ENCODE measurements at regions not wholly inside any gene's neighbourhood (a gene's known extent, or its start where the extent isn't known, plus 50 kb on each side); places are given as distances from the start of the nearest gene placed in this dataset.

DNA sequence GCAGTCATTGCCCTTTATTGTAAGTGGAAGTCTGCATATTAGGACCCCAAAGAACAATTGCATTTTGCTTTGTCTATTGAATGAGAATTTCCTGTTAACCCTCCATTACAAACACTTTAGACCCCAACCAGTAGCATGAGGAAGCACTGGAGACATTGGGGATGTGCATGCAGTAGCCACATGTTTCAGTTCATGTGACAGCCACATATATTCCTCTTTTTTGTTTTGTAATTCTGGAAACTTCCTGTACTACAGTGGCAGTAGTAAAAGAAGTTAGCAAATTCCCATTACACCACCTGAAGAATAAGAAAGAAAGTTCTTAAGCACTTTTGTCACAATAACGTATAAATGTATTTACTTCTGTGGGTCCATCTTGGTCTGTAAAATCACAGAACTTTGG lies 281.1 kb upstream of the SLC14A2 start:
- Histone ChIP-seq H3K4me1 (ENCODE audit: insufficient read depth, low read length) (no peaks in the 10 kb centered on the region), H3K27me3 (ENCODE audit: insufficient read depth, low read length) (no peaks in the 10 kb centered on the region), H3K9ac (ENCODE audit: low read length) (no peak overlapping the region), H4K20me1 (ENCODE audit: insufficient read depth, low read length) (no peaks in the 10 kb centered on the region), H3K36me3 (ENCODE audit: insufficient read depth, low read length) (no peaks in the 10 kb centered on the region), H3K27ac (ENCODE audit: low read depth, low read length) (no peak overlapping the region), H3K9me3 (ENCODE audit: insufficient read depth, low read depth, low read length) (no peaks in the 10 kb centered on the region), H3K4me2 (ENCODE audit: low read length) (no peak overlapping the region), H2AFZ (ENCODE audit: low read depth, low read length) (no peak overlapping the region), H3K4me3 (ENCODE audit: insufficient read depth, low read depth, low read length) (no peak overlapping the region), H3K79me2 (ENCODE audit: insufficient read depth, low read length) (no peaks in the 10 kb centered on the region)
- no peak for TF ChIP-seq EZH2 (IDR thresholded peaks at IDR 0.05; ENCODE audit: insufficient read depth, low read length)
- TF ChIP-seq, protein P1, sequence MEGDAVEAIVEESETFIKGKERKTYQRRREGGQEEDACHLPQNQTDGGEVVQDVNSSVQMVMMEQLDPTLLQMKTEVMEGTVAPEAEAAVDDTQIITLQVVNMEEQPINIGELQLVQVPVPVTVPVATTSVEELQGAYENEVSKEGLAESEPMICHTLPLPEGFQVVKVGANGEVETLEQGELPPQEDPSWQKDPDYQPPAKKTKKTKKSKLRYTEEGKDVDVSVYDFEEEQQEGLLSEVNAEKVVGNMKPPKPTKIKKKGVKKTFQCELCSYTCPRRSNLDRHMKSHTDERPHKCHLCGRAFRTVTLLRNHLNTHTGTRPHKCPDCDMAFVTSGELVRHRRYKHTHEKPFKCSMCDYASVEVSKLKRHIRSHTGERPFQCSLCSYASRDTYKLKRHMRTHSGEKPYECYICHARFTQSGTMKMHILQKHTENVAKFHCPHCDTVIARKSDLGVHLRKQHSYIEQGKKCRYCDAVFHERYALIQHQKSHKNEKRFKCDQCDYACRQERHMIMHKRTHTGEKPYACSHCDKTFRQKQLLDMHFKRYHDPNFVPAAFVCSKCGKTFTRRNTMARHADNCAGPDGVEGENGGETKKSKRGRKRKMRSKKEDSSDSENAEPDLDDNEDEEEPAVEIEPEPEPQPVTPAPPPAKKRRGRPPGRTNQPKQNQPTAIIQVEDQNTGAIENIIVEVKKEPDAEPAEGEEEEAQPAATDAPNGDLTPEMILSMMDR (IDR thresholded peaks at IDR 0.05; ENCODE audit: insufficient read depth, low read depth, low read length), result no peak
- Mint-ChIP-seq H3K4me1 (ENCODE audit: low read depth, unreplicated experiment) (no peaks in the 10 kb centered on the region), H3K36me3 (ENCODE audit: low read depth, unreplicated experiment) (no peaks in the 10 kb centered on the region), H3K27me3 (ENCODE audit: low read depth, unreplicated experiment) (peaks cover 4% of the 10 kb centered on the region), H3K4me3 (ENCODE audit: unreplicated experiment) (no peak overlapping the region), H3K9me3 (ENCODE audit: unreplicated experiment) (no peaks in the 10 kb centered on the region), H3K27ac (ENCODE audit: unreplicated experiment) (no peak overlapping the region)
- DNase-seq (ENCODE audit: low read depth) (no peak), FAIRE-seq (no peak)

DNA sequence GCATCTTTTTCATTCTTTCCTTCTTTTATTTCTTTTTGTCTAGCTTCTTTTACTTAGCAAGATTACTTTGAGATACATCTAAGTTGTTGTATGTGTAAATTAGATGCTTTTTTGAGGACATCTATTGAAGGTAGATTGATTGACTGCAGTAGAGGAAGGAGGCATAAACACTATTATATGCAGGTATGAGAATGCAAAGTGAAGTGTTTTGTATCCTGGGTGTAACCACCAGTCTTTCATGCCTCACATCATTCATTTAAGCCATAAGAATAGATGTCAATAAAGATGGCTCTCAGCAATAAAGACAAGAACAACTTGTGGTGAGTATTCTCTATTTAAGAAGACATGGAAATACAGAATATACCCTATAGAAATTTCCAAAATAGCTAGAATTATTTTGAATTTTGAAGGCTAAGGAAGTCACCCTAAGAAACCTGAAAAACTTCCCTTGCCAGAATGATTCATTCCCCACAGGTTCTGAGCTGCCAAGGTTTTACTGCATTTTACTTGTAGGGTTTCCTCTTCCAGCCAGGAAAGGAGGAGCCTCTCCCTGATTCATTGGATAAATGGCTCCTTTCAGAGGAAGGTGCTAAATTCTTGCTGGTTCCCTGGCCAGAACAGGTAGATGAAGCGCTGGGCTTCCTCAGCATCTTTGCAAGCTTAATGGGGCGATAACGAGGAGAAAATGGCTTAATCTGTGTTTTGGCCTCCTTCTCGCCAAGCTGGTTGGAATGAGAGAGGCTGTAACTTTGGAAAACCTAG lies 279.8 kb upstream of the SLC14A2 start:
- H3K27me3 ChIP-seq (ENCODE audit: insufficient read depth, low read length), result no peaks in the 10 kb centered on the region
- no peak overlapping the region for H3K27ac ChIP-seq (ENCODE audit: low read depth, low read length)
- H4K20me1 ChIP-seq (ENCODE audit: insufficient read depth, low read length), result no peaks in the 10 kb centered on the region
- no peaks in the 10 kb centered on the region for H3K36me3 Mint-ChIP-seq (ENCODE audit: low read depth, unreplicated experiment)
- no peaks in the 10 kb centered on the region for H3K79me2 ChIP-seq (ENCODE audit: insufficient read depth, low read length)
- no peak overlapping the region for H2AFZ ChIP-seq (ENCODE audit: low read depth, low read length)
- H3K4me2 ChIP-seq (ENCODE audit: low read length), result no peak overlapping the region
- TF ChIP-seq EZH2 (IDR thresholded peaks at IDR 0.05; ENCODE audit: insufficient read depth, low read length), result no peak
- TF ChIP-seq, protein P1 (IDR thresholded peaks at IDR 0.05; ENCODE audit: insufficient read depth, low read depth, low read length), result no peak
- H3K36me3 ChIP-seq (ENCODE audit: insufficient read depth, low read length), result no peaks in the 10 kb centered on the region
- H3K9me3 ChIP-seq (ENCODE audit: insufficient read depth, low read depth, low read length), result no peaks in the 10 kb centered on the region
- no peak overlapping the region for H3K4me3 Mint-ChIP-seq (ENCODE audit: unreplicated experiment)
- H3K9me3 Mint-ChIP-seq (ENCODE audit: unreplicated experiment), result no peaks in the 10 kb centered on the region
- H3K27me3 Mint-ChIP-seq (ENCODE audit: low read depth, unreplicated experiment), result peaks cover 4% of the 10 kb centered on the region
- no peak for FAIRE-seq
- no peak overlapping the region for H3K4me3 ChIP-seq (ENCODE audit: insufficient read depth, low read depth, low read length)
- DNase-seq (ENCODE audit: low read depth), result peak; percentile 70
- H3K9ac ChIP-seq (ENCODE audit: low read length), result no peak overlapping the region
- no peaks in the 10 kb centered on the region for H3K4me1 ChIP-seq (ENCODE audit: insufficient read depth, low read length)
- H3K27ac Mint-ChIP-seq (ENCODE audit: unreplicated experiment), result no peak overlapping the region
- no peaks in the 10 kb centered on the region for H3K4me1 Mint-ChIP-seq (ENCODE audit: low read depth, unreplicated experiment)

DNA sequence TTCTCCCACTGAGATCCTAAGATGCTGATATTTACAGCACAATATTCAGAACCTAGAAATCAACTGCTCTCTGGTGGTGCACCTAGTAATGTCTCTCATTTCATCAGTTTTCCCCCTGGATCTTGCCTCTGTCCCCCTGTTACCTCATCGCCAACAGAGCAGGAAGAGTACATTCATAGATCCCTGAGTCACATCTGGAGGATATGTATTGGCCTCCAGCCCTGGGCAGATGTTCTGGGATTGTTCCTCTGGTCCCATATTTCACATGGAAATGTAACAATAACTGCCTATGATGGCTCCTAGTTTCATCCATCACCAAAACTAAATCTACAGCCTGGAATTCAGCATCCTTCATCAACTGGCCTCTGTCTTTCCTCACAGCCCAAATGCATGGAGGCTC lies 278.8 kb upstream of the SLC14A2 start:
- TF ChIP-seq EZH2 (IDR thresholded peaks at IDR 0.05; ENCODE audit: insufficient read depth, low read length), result no peak
- TF ChIP-seq, protein P1 (IDR thresholded peaks at IDR 0.05; ENCODE audit: insufficient read depth, low read depth, low read length), result no peak
- no peaks in the 10 kb centered on the region for H3K36me3 Mint-ChIP-seq (ENCODE audit: low read depth, unreplicated experiment)
- H3K4me1 Mint-ChIP-seq (ENCODE audit: low read depth, unreplicated experiment), result no peaks in the 10 kb centered on the region
- H3K27me3 Mint-ChIP-seq (ENCODE audit: low read depth, unreplicated experiment), result peaks cover 4% of the 10 kb centered on the region
- Histone ChIP-seq H3K4me3 (ENCODE audit: insufficient read depth, low read depth, low read length) (no peak overlapping the region), H4K20me1 (ENCODE audit: insufficient read depth, low read length) (no peaks in the 10 kb centered on the region), H3K27me3 (ENCODE audit: insufficient read depth, low read length) (no peaks in the 10 kb centered on the region), H3K4me2 (ENCODE audit: low read length) (no peak overlapping the region), H3K9me3 (ENCODE audit: insufficient read depth, low read depth, low read length) (no peaks in the 10 kb centered on the region), H3K79me2 (ENCODE audit: insufficient read depth, low read length) (no peaks in the 10 kb centered on the region), H2AFZ (ENCODE audit: low read depth, low read length) (no peak overlapping the region), H3K4me1 (ENCODE audit: insufficient read depth, low read length) (no peaks in the 10 kb centered on the region), H3K27ac (ENCODE audit: low read depth, low read length) (no peak overlapping the region), H3K9ac (ENCODE audit: low read length) (no peak overlapping the region), H3K36me3 (ENCODE audit: insufficient read depth, low read length) (no peaks in the 10 kb centered on the region)
- H3K27ac Mint-ChIP-seq (ENCODE audit: unreplicated experiment), result no peak overlapping the region
- FAIRE-seq (no peak), DNase-seq (ENCODE audit: low read depth) (no peak)
- no peak overlapping the region for H3K4me3 Mint-ChIP-seq (ENCODE audit: unreplicated experiment)
- no peaks in the 10 kb centered on the region for H3K9me3 Mint-ChIP-seq (ENCODE audit: unreplicated experiment)

Measured in astrocyte (in vitro differentiated cells and primary cell).